ENCODE measurements at regions not wholly inside any gene's neighbourhood (a gene's known extent, or its start where the extent isn't known, plus 50 kb on each side); places are given as distances from the start of the nearest gene placed in this dataset.
"Not testable (repeated sequence)": the region's sequence is repeated elsewhere in the genome, so short reads cannot be mapped to it uniquely, and the experiment has no call there.

DNA sequence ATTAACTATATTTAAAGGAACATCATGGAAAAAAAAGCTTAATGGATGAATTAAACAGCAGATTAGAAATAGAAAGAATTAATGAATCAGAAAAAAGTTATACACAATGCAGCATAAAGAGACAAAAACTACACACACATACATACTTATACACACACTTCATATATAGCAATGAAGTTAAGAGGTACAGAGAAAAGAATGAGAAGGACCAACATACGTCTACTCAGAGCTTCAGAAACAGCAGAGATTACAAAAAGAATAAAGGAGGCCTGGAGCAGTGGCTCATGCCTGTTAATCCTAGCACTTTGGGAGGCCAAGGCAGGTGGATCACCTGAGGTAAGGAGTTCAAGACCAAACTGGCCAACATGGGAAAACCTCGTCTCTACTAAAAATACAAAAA, 133.9 kb upstream of the TNPO1 start:
- Histone ChIP-seq H3K4me3 (ENCODE audit: insufficient read depth in 1 of 2, low read depth in 1 of 2, low read length in 2 of 2) (no peak overlapping the region), H3K79me1 (replicated peaks; ENCODE audit: low read length, poor library complexity, severe bottlenecking) (no peaks in the 10 kb centered on the region), H3K23ac (ENCODE audit: low read length in 2 of 2) (no peak overlapping the region), H3K27ac (ENCODE audit: low read length, poor library complexity, severe bottlenecking) (no peak overlapping the region), H2AFZ (ENCODE audit: low read depth, low read length) (no peak overlapping the region), H2BK120ac (ENCODE audit: low read depth, low read length) (no peak overlapping the region), H2AK5ac (ENCODE audit: low read length, severe bottlenecking) (no peak overlapping the region), H4K8ac (ENCODE audit: low read length) (no peak overlapping the region), H3K18ac (ENCODE audit: low read depth in 1 of 2, low read length in 2 of 2) (no peak overlapping the region), H2BK12ac (ENCODE audit: low read length in 2 of 2) (no peak overlapping the region), H3K4me2 (ENCODE audit: low read length, poor library complexity, severe bottlenecking) (no peak overlapping the region), H3K4ac (ENCODE audit: low read depth in 1 of 2, low read length in 2 of 2) (no peak overlapping the region), H3K36me3 (ENCODE audit: control insufficient read depth in 1 of 2, insufficient read depth in 2 of 2, low read depth in 1 of 2, low read length in 2 of 2) (no peaks in the 10 kb centered on the region), H3K9me3 (ENCODE audit: control insufficient read depth, low read length) (peaks cover 15% of the 10 kb centered on the region), H3K4me1 (ENCODE audit: control insufficient read depth, insufficient read depth, low read depth, low read length) (no peaks in the 10 kb centered on the region), H2BK15ac (ENCODE audit: low read depth, poor library complexity, severe bottlenecking) (no peak overlapping the region), H2BK5ac (ENCODE audit: low read depth, low read length, poor library complexity, severe bottlenecking) (no peak overlapping the region), H4K91ac (ENCODE audit: low read length) (no peak overlapping the region), H3K27me3 (ENCODE audit: control insufficient read depth in 1 of 2, insufficient read depth in 1 of 2, low read length in 2 of 2) (no peaks in the 10 kb centered on the region), H3K14ac (ENCODE audit: low read length in 2 of 2) (no peak overlapping the region), H3K9ac (ENCODE audit: low read length) (no peak overlapping the region)
- 93% methylated on average over 1 of the region's 2 CpGs for WGBS
- DNase-seq, result no peak

GRCh38 chr5:72681781-72682180, 134.7 kb upstream of the TNPO1 start:
- H4K8ac ChIP-seq (ENCODE audit: low read length), result no peak overlapping the region
- H3K27ac ChIP-seq (ENCODE audit: low read length, poor library complexity, severe bottlenecking), result no peak overlapping the region
- no peaks in the 10 kb centered on the region for H3K27me3 ChIP-seq (ENCODE audit: control insufficient read depth in 1 of 2, insufficient read depth in 1 of 2, low read length in 2 of 2)
- no peak overlapping the region for H4K91ac ChIP-seq (ENCODE audit: low read length)
- H2BK5ac ChIP-seq (ENCODE audit: low read depth, low read length, poor library complexity, severe bottlenecking), result no peak overlapping the region
- no peak overlapping the region for H2BK15ac ChIP-seq (ENCODE audit: low read depth, poor library complexity, severe bottlenecking)
- H2AFZ ChIP-seq (ENCODE audit: low read depth, low read length), result no peak overlapping the region
- no peaks in the 10 kb centered on the region for H3K79me1 ChIP-seq (replicated peaks; ENCODE audit: low read length, poor library complexity, severe bottlenecking)
- peaks cover 15% of the 10 kb centered on the region for H3K9me3 ChIP-seq (ENCODE audit: control insufficient read depth, low read length)
- H3K9ac ChIP-seq (ENCODE audit: low read length), result no peak overlapping the region
- H3K18ac ChIP-seq (ENCODE audit: low read depth in 1 of 2, low read length in 2 of 2), result no peak overlapping the region
- no peak overlapping the region for H2BK12ac ChIP-seq (ENCODE audit: low read length in 2 of 2)
- H3K4me1 ChIP-seq (ENCODE audit: control insufficient read depth, insufficient read depth, low read depth, low read length), result no peaks in the 10 kb centered on the region
- H3K4ac ChIP-seq (ENCODE audit: low read depth in 1 of 2, low read length in 2 of 2), result no peak overlapping the region
- no peak overlapping the region for H2AK5ac ChIP-seq (ENCODE audit: low read length, severe bottlenecking)
- no peak overlapping the region for H3K4me2 ChIP-seq (ENCODE audit: low read length, poor library complexity, severe bottlenecking)
- 65% methylated on average over 3 of the region's 3 CpGs for WGBS
- no peak overlapping the region for H3K4me3 ChIP-seq (ENCODE audit: insufficient read depth in 1 of 2, low read depth in 1 of 2, low read length in 2 of 2)
- H3K23ac ChIP-seq (ENCODE audit: low read length in 2 of 2), result no peak overlapping the region
- no peak overlapping the region for H2BK120ac ChIP-seq (ENCODE audit: low read depth, low read length)
- DNase-seq, result no peak
- no peak overlapping the region for H3K14ac ChIP-seq (ENCODE audit: low read length in 2 of 2)
- no peaks in the 10 kb centered on the region for H3K36me3 ChIP-seq (ENCODE audit: control insufficient read depth in 1 of 2, insufficient read depth in 2 of 2, low read depth in 1 of 2, low read length in 2 of 2)

DNA sequence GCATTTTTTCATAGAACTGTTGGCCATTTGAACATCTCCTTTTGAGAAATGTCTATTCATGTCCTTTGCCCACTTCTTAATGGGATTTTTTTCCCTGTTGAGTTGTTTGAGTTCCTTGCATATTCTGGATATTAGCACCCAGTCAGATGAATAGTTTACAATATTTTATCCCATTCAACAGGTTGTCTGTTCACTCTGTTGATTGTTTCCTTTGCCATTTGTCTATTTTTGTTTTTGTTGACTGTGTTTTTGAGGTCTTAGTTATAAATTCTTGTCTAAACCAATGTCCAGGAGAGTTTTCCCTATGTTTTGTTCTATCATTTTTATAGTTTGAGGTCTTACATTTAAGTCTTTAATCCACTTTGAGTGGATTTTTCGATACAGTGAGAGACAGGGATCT, 139.0 kb upstream of the TNPO1 start:
- Histone ChIP-seq H3K9ac (ENCODE audit: low read length) (no peak overlapping the region), H3K27ac (ENCODE audit: low read length, poor library complexity, severe bottlenecking) (no peak overlapping the region), H2BK15ac (ENCODE audit: low read depth, poor library complexity, severe bottlenecking) (no peak overlapping the region), H2BK12ac (ENCODE audit: low read length in 2 of 2) (no peak overlapping the region), H3K4me3 (ENCODE audit: insufficient read depth in 1 of 2, low read depth in 1 of 2, low read length in 2 of 2) (no peak overlapping the region), H4K8ac (ENCODE audit: low read length) (no peak overlapping the region), H4K91ac (ENCODE audit: low read length) (no peak overlapping the region), H2BK5ac (ENCODE audit: low read depth, low read length, poor library complexity, severe bottlenecking) (no peak overlapping the region), H3K79me1 (replicated peaks; ENCODE audit: low read length, poor library complexity, severe bottlenecking) (no peaks in the 10 kb centered on the region), H3K4ac (ENCODE audit: low read depth in 1 of 2, low read length in 2 of 2) (no peak overlapping the region), H3K4me2 (ENCODE audit: low read length, poor library complexity, severe bottlenecking) (no peak overlapping the region), H3K9me3 (ENCODE audit: control insufficient read depth, low read length) (peaks cover 11% of the 10 kb centered on the region), H3K4me1 (ENCODE audit: control insufficient read depth, insufficient read depth, low read depth, low read length) (no peaks in the 10 kb centered on the region), H3K23ac (ENCODE audit: low read length in 2 of 2) (no peak overlapping the region), H3K36me3 (ENCODE audit: control insufficient read depth in 1 of 2, insufficient read depth in 2 of 2, low read depth in 1 of 2, low read length in 2 of 2) (no peaks in the 10 kb centered on the region), H3K14ac (ENCODE audit: low read length in 2 of 2) (no peak overlapping the region), H2BK120ac (ENCODE audit: low read depth, low read length) (no peak overlapping the region), H2AFZ (ENCODE audit: low read depth, low read length) (no peak overlapping the region), H3K27me3 (ENCODE audit: control insufficient read depth in 1 of 2, insufficient read depth in 1 of 2, low read length in 2 of 2) (no peaks in the 10 kb centered on the region), H2AK5ac (ENCODE audit: low read length, severe bottlenecking) (no peak overlapping the region), H3K18ac (ENCODE audit: low read depth in 1 of 2, low read length in 2 of 2) (no peak overlapping the region)
- no peak for DNase-seq
- WGBS, result 57% methylated on average over 1 of the region's 1 CpG

GRCh38 chr5:72676831-72677230, 139.6 kb upstream of the TNPO1 start:
- H2BK15ac ChIP-seq (ENCODE audit: low read depth, poor library complexity, severe bottlenecking); H3K14ac ChIP-seq (ENCODE audit: low read length in 2 of 2); H3K18ac ChIP-seq (ENCODE audit: low read depth in 1 of 2, low read length in 2 of 2); H3K4me3 ChIP-seq (ENCODE audit: insufficient read depth in 1 of 2, low read depth in 1 of 2, low read length in 2 of 2); DNase-seq; H2BK12ac ChIP-seq (ENCODE audit: low read length in 2 of 2); H3K9me3 ChIP-seq (ENCODE audit: control insufficient read depth, low read length); H3K79me1 ChIP-seq (replicated peaks; ENCODE audit: low read length, poor library complexity, severe bottlenecking); H3K36me3 ChIP-seq (ENCODE audit: control insufficient read depth in 1 of 2, insufficient read depth in 2 of 2, low read depth in 1 of 2, low read length in 2 of 2); H4K91ac ChIP-seq (ENCODE audit: low read length); H3K9ac ChIP-seq (ENCODE audit: low read length); H3K27ac ChIP-seq (ENCODE audit: low read length, poor library complexity, severe bottlenecking); H3K4ac ChIP-seq (ENCODE audit: low read depth in 1 of 2, low read length in 2 of 2); H2BK5ac ChIP-seq (ENCODE audit: low read depth, low read length, poor library complexity, severe bottlenecking); H4K8ac ChIP-seq (ENCODE audit: low read length); H2AK5ac ChIP-seq (ENCODE audit: low read length, severe bottlenecking); H3K23ac ChIP-seq (ENCODE audit: low read length in 2 of 2); H3K4me1 ChIP-seq (ENCODE audit: control insufficient read depth, insufficient read depth, low read depth, low read length); H3K4me2 ChIP-seq (ENCODE audit: low read length, poor library complexity, severe bottlenecking); H2BK120ac ChIP-seq (ENCODE audit: low read depth, low read length); H3K27me3 ChIP-seq (ENCODE audit: control insufficient read depth in 1 of 2, insufficient read depth in 1 of 2, low read length in 2 of 2); H2AFZ ChIP-seq (ENCODE audit: low read depth, low read length): not testable (repeated sequence)
- 89% methylated on average over 7 of the region's 8 CpGs for WGBS

All from mesenchymal stem cell (in vitro differentiated cells and primary cell).